NT2/D1 (cell line): ENCODE measurements at regions not wholly inside any gene's neighbourhood (a gene's known extent, or its start where the extent isn't known, plus 50 kb on each side); places are given as distances from the start of the nearest gene placed in this dataset.

Source experiments
- SUZ12 ChIP-seq: IDR thresholded peaks from 2 replicates; pipeline ENCODE4 v1.6.1; 2011; ENCODE audit not compliant: insufficient read length, insufficient read depth; ENCODE audit errors: extremely low read depth
- YY1 ChIP-seq: IDR thresholded peaks from 2 replicates; pipeline ENCODE4 v1.6.1; 2011; ENCODE audit not compliant: insufficient read length, insufficient read depth
- ZNF274 ChIP-seq: IDR thresholded peaks from 2 replicates; pipeline ENCODE4 v1.6.1; 2011; ENCODE audit warnings: mild to moderate bottlenecking, low read depth, low read length

GRCh38 chr7:106367018-106367420 is 82.2 kb upstream of the NAMPT start:
- TF ChIP-seq SUZ12 (no peak), YY1 (no peak), ZNF274 (no peak)
